ENCODE measurements at regions not wholly inside any gene's neighbourhood (a gene's known extent, or its start where the extent isn't known, plus 50 kb on each side); places are given as distances from the start of the nearest gene placed in this dataset.

DNA sequence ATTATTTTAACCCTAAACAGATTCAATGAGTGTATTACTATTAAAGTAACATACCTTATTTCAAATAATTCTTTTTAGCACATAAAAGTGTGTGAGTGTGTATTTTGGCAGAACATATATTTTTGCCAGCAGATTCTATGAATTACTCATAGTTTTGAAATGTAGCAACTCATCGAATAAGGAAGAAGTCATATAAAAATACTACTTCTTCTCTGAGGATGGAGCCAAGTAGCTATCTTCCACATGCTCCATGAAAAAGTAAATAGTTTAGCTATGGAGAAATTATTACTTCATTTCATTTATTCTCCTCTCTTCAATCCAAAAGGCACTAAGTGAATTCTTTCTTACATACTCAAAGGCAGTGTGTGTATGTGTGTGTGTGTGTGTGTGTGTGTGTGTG is 1090.4 kb upstream of the CDH6 start:
- no peaks in the 10 kb centered on the region for H3K4me1 ChIP-seq (ENCODE audit: control insufficient read depth in 1 of 2, insufficient read depth in 2 of 2, low read length in 2 of 2)
- no peak overlapping the region for H3K27ac ChIP-seq (ENCODE audit: low read length)
- H3K27me3 ChIP-seq (ENCODE audit: low read depth, low read length): no peaks in the 10 kb centered on the region
- H3K9me3 ChIP-seq (ENCODE audit: control insufficient read depth in 1 of 2, low read length in 2 of 2): no peaks in the 10 kb centered on the region
- H3K36me3 ChIP-seq (ENCODE audit: control insufficient read depth in 1 of 2, insufficient read depth in 2 of 2, low read length in 2 of 2): no peaks in the 10 kb centered on the region
- H3K4me3 ChIP-seq (ENCODE audit: low read depth in 1 of 2, low read length in 2 of 2): no peak overlapping the region

DNA sequence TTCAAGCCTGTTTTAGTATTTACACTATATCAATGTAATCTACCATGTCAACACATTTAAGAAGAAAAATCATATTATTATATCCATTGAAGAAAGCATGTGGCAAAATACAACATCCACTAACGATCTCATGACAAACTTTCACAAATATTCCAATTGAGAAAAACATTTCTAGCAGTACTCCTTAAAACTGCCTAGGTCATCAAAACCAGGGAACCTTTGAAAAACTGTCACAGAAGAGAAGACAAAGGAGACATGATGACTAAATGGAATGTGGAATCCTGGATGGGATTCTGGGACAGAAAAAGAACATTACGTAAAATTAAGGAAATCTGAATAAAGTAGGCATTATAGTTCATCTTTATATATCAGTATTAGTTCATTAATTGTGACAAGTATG is 1091.3 kb upstream of the CDH6 start:
- H3K36me3 ChIP-seq (ENCODE audit: control insufficient read depth in 1 of 2, insufficient read depth in 2 of 2, low read length in 2 of 2): no peaks in the 10 kb centered on the region
- no peaks in the 10 kb centered on the region for H3K9me3 ChIP-seq (ENCODE audit: control insufficient read depth in 1 of 2, low read length in 2 of 2)
- H3K27ac ChIP-seq (ENCODE audit: low read length): no peak overlapping the region
- no peaks in the 10 kb centered on the region for H3K27me3 ChIP-seq (ENCODE audit: low read depth, low read length)
- no peak overlapping the region for H3K4me3 ChIP-seq (ENCODE audit: low read depth in 1 of 2, low read length in 2 of 2)
- no peaks in the 10 kb centered on the region for H3K4me1 ChIP-seq (ENCODE audit: control insufficient read depth in 1 of 2, insufficient read depth in 2 of 2, low read length in 2 of 2)

DNA sequence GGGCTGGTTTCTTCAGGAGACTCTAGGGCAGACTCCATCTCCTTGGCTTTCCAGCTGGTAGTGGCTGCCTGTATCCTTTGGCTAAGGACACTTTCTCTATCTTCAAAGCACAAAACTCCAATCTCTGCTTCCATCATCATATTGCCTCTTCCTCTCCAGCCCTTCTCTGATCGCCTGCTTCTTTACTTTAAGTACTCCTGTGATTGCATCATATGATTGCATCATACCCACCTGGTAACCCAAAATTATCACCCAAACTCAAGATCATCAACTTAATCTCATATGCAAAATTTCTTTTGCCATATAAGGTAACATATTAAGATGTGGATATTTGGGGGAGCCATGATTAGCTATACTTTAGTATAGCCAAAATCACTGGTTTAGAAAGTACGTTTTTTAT is 1092.6 kb upstream of the CDH6 start:
- H3K4me3 ChIP-seq (ENCODE audit: low read depth in 1 of 2, low read length in 2 of 2): no peak overlapping the region
- no peaks in the 10 kb centered on the region for H3K27me3 ChIP-seq (ENCODE audit: low read depth, low read length)
- no peaks in the 10 kb centered on the region for H3K4me1 ChIP-seq (ENCODE audit: control insufficient read depth in 1 of 2, insufficient read depth in 2 of 2, low read length in 2 of 2)
- no peak overlapping the region for H3K27ac ChIP-seq (ENCODE audit: low read length)
- no peaks in the 10 kb centered on the region for H3K36me3 ChIP-seq (ENCODE audit: control insufficient read depth in 1 of 2, insufficient read depth in 2 of 2, low read length in 2 of 2)
- no peaks in the 10 kb centered on the region for H3K9me3 ChIP-seq (ENCODE audit: control insufficient read depth in 1 of 2, low read length in 2 of 2)

DNA sequence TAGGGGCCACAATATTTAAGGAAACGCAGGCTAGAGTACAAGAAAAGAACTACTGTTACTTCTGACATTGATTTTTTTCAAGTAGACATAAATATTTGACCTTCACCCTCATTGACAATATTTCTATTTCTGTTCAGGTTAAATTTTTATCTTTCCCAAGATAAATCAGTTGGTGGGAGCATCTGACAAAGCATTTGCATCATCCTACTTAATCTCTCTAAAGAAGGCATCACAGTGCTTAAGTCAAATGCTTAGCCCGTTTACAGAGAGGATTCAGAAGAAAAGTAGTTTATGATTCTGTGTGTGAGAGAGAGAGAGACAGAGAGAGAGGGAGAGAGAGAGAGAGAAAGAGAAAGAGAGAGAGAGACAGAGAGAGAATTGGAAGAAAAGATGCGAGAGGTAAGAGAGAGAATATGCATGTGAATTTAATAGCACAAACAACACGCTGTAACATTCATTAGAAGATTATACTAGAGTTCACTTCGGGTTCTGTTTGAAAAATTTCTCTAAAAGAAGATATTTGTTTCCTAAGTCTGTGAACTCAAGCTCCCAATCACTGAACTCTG is 1093.3 kb upstream of the CDH6 start:
- no peaks in the 10 kb centered on the region for H3K27me3 ChIP-seq (ENCODE audit: low read depth, low read length)
- H3K4me3 ChIP-seq (ENCODE audit: low read depth in 1 of 2, low read length in 2 of 2): no peak overlapping the region
- no peaks in the 10 kb centered on the region for H3K4me1 ChIP-seq (ENCODE audit: control insufficient read depth in 1 of 2, insufficient read depth in 2 of 2, low read length in 2 of 2)
- no peaks in the 10 kb centered on the region for H3K36me3 ChIP-seq (ENCODE audit: control insufficient read depth in 1 of 2, insufficient read depth in 2 of 2, low read length in 2 of 2)
- no peak overlapping the region for H3K27ac ChIP-seq (ENCODE audit: low read length)
- no peaks in the 10 kb centered on the region for H3K9me3 ChIP-seq (ENCODE audit: control insufficient read depth in 1 of 2, low read length in 2 of 2)

DNA sequence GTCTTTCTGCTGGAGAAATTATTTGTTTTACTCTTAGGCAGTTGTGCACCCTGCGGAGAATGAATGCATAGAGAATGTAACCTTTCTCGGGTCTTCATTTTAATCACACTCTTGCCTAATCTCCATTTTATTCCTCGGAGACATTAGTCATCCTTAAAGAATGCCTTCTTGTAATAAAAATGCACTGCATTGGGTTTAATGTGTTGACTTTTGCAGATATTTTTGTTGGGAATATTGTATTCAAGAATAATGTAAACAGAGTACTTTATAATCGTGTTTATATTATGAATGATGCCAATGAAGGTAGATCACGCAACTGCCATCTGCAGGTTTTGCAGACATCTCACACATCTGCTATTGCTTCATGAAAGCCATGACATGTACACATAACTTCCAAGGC is 1093.9 kb upstream of the CDH6 start:
- Histone ChIP-seq H3K4me3 (ENCODE audit: low read depth in 1 of 2, low read length in 2 of 2) (no peak overlapping the region), H3K9me3 (ENCODE audit: control insufficient read depth in 1 of 2, low read length in 2 of 2) (no peaks in the 10 kb centered on the region), H3K4me1 (ENCODE audit: control insufficient read depth in 1 of 2, insufficient read depth in 2 of 2, low read length in 2 of 2) (no peaks in the 10 kb centered on the region), H3K27me3 (ENCODE audit: low read depth, low read length) (no peaks in the 10 kb centered on the region), H3K36me3 (ENCODE audit: control insufficient read depth in 1 of 2, insufficient read depth in 2 of 2, low read length in 2 of 2) (no peaks in the 10 kb centered on the region), H3K27ac (ENCODE audit: low read length) (no peak overlapping the region)

DNA sequence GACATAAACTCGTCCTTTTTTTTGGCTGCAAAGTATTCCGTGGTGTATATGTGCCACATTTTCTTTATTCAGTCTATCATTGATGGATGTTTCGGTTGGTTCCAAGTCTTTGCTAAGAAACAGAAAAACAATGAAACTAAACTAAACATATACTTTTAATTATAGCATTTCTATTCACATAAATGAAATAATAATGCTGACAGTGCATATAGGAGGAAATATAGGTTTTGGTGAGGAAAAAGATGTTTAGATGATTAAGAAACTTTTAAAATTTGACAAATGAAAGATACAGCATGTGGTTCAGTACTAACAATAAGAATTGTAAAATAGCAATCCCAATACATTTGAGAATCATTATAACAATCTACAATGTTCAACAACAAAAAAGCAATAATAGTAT is 1094.5 kb upstream of the CDH6 start:
- H3K4me1 ChIP-seq (ENCODE audit: control insufficient read depth in 1 of 2, insufficient read depth in 2 of 2, low read length in 2 of 2): no peaks in the 10 kb centered on the region
- H3K4me3 ChIP-seq (ENCODE audit: low read depth in 1 of 2, low read length in 2 of 2): no peak overlapping the region
- no peaks in the 10 kb centered on the region for H3K27me3 ChIP-seq (ENCODE audit: low read depth, low read length)
- H3K27ac ChIP-seq (ENCODE audit: low read length): no peak overlapping the region
- no peaks in the 10 kb centered on the region for H3K9me3 ChIP-seq (ENCODE audit: control insufficient read depth in 1 of 2, low read length in 2 of 2)
- no peaks in the 10 kb centered on the region for H3K36me3 ChIP-seq (ENCODE audit: control insufficient read depth in 1 of 2, insufficient read depth in 2 of 2, low read length in 2 of 2)

DNA sequence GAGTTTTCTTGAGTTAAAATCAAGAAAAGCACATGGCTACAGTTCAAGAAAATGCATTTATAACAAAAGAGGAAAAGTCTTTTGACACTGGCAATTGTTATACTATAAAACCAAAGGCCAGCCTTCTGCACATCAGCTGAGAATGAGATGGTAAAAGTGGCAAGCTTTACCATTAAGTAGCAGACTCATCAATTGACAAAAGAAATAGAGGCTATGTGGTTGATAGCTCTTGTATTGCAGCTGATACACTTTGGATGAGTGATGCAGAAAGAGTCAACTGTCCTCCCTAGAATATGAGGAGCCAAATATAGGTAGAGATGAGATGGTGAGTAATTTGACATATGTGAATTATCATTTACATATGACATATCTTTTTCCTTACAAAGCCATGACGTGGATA is 1100.9 kb upstream of the CDH6 start:
- H3K27me3 ChIP-seq (ENCODE audit: low read depth, low read length): no peaks in the 10 kb centered on the region

DNA sequence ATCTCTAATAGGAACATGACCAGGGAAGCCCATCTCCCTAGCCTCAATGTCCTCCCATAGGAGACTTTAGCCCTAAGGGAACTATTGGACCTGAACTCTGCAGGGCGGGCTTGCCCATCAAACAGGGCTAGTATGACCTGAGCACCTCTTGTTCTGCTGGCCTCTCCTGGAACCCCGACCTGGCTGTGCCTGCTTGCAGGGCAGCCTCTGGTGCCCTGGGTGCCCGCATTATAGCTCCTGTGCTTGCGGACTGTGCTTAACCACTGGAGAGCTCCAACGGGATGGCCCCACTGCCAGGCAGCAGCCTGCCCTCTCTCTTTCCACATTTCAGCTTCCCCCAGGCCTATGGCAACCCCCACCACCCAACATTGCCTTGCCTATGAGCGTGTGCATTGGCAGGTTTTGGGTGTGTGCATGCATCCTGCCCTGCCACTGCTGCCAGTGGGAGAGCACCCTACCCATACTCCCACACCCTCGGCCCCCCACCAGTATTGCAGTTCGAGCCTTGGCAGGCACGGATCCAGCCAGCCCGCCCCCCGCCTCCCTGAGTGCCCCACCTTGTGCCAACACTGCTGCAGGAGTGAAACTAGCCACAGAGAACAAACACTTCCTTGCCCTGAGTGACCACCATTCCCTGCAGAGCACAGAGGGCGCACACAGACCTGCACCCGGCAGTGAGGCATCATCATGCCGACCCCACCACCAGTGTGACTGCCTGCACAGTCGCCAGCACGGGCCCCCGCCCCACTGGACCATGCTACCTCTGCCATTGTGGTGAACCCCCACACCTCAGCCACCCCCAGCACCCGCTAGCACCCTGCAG is 1123.8 kb upstream of the CDH6 start:
- Histone ChIP-seq H3K27ac (ENCODE audit: low read length) (no peak overlapping the region), H3K4me1 (ENCODE audit: control insufficient read depth in 1 of 2, insufficient read depth in 2 of 2, low read length in 2 of 2) (no peaks in the 10 kb centered on the region)

More for the DNA sequence above, 1100.9 kb upstream of the CDH6 start:
- Histone ChIP-seq H3K36me3 (ENCODE audit: control insufficient read depth in 1 of 2, insufficient read depth in 2 of 2, low read length in 2 of 2) (no peaks in the 10 kb centered on the region), H3K27ac (ENCODE audit: low read length) (no peak overlapping the region), H3K4me1 (ENCODE audit: control insufficient read depth in 1 of 2, insufficient read depth in 2 of 2, low read length in 2 of 2) (no peaks in the 10 kb centered on the region), H3K9me3 (ENCODE audit: control insufficient read depth in 1 of 2, low read length in 2 of 2) (peaks cover 0 to 3% of the 10 kb centered on the region in 2 donors), H3K4me3 (ENCODE audit: low read depth in 1 of 2, low read length in 2 of 2) (no peak overlapping the region)

DNA sequence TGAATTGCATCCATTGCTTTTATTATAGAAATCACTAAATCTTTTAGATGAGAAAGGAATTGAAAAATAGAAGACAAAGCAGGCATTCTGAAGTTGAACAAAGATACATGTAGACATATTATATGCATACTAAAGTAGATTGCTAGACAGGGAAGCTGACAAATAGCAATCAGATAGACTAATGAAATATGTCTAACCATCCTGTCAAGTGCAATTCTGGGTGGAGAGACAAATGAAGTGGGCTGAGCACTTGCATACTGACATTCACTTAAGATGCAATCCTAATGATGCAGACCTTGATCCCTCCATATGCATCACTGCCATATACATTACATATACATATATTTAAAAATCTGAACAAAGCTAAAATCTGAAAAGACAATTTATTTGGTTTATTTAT is 1130.0 kb upstream of the CDH6 start:
- Histone ChIP-seq H3K4me1 (ENCODE audit: control insufficient read depth in 1 of 2, insufficient read depth in 2 of 2, low read length in 2 of 2) (no peaks in the 10 kb centered on the region), H3K27ac (ENCODE audit: low read length) (no peak overlapping the region), H3K9me3 (ENCODE audit: control insufficient read depth in 1 of 2, low read length in 2 of 2) (no peaks in the 10 kb centered on the region)

More for the DNA sequence above, 1123.8 kb upstream of the CDH6 start:
- Histone ChIP-seq H3K27me3 (ENCODE audit: low read depth, low read length) (no peaks in the 10 kb centered on the region), H3K4me3 (ENCODE audit: low read depth in 1 of 2, low read length in 2 of 2) (no peak overlapping the region), H3K36me3 (ENCODE audit: control insufficient read depth in 1 of 2, insufficient read depth in 2 of 2, low read length in 2 of 2) (no peaks in the 10 kb centered on the region), H3K9me3 (ENCODE audit: control insufficient read depth in 1 of 2, low read length in 2 of 2) (peaks cover 0 to 8% of the 10 kb centered on the region in 2 donors)

DNA sequence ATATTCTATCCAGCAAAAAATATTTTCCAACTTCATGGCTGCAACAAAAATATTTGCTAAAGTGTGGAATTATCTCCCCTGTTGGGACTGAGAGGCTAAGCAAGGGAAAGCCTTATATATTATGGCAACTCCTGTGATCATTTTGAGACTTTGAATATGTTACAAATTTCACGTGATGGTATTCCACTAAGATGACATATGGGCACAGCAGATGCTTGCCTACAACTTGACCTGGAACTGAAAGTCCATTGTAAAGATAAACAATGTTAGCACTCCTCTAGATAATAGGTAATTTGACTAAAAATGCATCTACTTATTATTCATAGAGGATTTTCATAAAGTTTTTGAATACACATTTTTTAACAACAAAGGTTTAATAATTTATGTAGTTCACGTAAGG is 1141.5 kb upstream of the CDH6 start:
- Histone ChIP-seq H3K4me3 (ENCODE audit: low read depth in 1 of 2, low read length in 2 of 2) (no peak overlapping the region), H3K36me3 (ENCODE audit: control insufficient read depth in 1 of 2, insufficient read depth in 2 of 2, low read length in 2 of 2) (no peaks in the 10 kb centered on the region), H3K9me3 (ENCODE audit: control insufficient read depth in 1 of 2, low read length in 2 of 2) (no peaks in the 10 kb centered on the region), H3K4me1 (ENCODE audit: control insufficient read depth in 1 of 2, insufficient read depth in 2 of 2, low read length in 2 of 2) (no peaks in the 10 kb centered on the region), H3K27ac (ENCODE audit: low read length) (no peak overlapping the region), H3K27me3 (ENCODE audit: low read depth, low read length) (no peaks in the 10 kb centered on the region)

More for the DNA sequence above, 1130.0 kb upstream of the CDH6 start:
- H3K4me3 ChIP-seq (ENCODE audit: low read depth in 1 of 2, low read length in 2 of 2): no peak overlapping the region
- H3K27me3 ChIP-seq (ENCODE audit: low read depth, low read length): no peaks in the 10 kb centered on the region
- no peaks in the 10 kb centered on the region for H3K36me3 ChIP-seq (ENCODE audit: control insufficient read depth in 1 of 2, insufficient read depth in 2 of 2, low read length in 2 of 2)

DNA sequence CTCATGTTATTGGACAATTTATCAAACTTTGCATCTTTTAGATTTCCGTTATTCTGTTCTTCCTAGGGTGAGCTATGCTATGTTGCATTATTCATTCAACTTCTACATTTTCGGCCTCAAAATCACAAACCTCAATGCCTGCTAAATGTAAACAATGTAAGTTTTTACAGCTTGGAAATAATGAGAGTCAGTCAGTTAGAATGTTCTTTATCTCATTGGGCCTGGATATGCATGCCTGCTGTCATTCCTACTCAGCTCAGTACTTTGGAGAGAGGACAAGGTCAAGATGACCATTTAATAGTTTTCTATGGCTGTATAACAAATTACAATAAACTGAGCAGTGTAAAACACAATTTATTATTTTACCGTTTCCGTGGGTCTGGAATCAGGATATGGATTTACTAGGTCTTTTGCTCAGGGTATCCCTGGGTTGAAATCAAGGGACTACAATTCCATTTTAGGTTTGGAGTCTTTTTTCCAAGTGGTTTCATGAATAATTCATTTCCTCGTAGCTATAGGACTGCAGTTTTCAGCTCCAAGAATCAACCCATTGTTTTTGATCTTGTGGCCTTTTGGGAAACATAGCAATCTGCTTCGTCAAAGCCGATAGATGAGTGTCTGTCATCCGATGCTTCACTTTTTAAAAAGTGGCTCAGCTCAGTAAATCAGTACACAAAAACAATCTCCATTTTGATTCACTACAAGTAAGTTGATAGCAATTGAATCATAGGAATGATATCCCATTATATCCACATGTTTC is 1143.2 kb upstream of the CDH6 start:
- Histone ChIP-seq H3K4me1 (ENCODE audit: control insufficient read depth in 1 of 2, insufficient read depth in 2 of 2, low read length in 2 of 2) (no peaks in the 10 kb centered on the region), H3K27me3 (ENCODE audit: low read depth, low read length) (no peaks in the 10 kb centered on the region), H3K4me3 (ENCODE audit: low read depth in 1 of 2, low read length in 2 of 2) (no peak overlapping the region), H3K9me3 (ENCODE audit: control insufficient read depth in 1 of 2, low read length in 2 of 2) (no peaks in the 10 kb centered on the region), H3K36me3 (ENCODE audit: control insufficient read depth in 1 of 2, insufficient read depth in 2 of 2, low read length in 2 of 2) (no peaks in the 10 kb centered on the region), H3K27ac (ENCODE audit: low read length) (no peak overlapping the region)

Measured in muscle layer of duodenum (tissue), 2 donors.